Putamen (tissue), 1 donor: ENCODE measurements at regions not wholly inside any gene's neighbourhood (a gene's known extent, or its start where the extent isn't known, plus 50 kb on each side); places are given as distances from the start of the nearest gene placed in this dataset.

Source experiments
- DNase-seq: peaks from one replicate; pipeline ENCODE4 v3.0.0-alpha.2; 2016; ENCODE audit warnings: low spot score

- DNase-seq, result peak; percentile 97
These were observed 130.3 kb upstream of the FUT8 start for GRCh38 chr14:65281991-65282895.

- no peak for DNase-seq
These were observed 129.7 kb upstream of the FUT8 start for GRCh38 chr14:65282896-65283253.

- DNase-seq, result no peak
These were observed 126.1 kb upstream of the FUT8 start for GRCh38 chr14:65286443-65286842.

DNA sequence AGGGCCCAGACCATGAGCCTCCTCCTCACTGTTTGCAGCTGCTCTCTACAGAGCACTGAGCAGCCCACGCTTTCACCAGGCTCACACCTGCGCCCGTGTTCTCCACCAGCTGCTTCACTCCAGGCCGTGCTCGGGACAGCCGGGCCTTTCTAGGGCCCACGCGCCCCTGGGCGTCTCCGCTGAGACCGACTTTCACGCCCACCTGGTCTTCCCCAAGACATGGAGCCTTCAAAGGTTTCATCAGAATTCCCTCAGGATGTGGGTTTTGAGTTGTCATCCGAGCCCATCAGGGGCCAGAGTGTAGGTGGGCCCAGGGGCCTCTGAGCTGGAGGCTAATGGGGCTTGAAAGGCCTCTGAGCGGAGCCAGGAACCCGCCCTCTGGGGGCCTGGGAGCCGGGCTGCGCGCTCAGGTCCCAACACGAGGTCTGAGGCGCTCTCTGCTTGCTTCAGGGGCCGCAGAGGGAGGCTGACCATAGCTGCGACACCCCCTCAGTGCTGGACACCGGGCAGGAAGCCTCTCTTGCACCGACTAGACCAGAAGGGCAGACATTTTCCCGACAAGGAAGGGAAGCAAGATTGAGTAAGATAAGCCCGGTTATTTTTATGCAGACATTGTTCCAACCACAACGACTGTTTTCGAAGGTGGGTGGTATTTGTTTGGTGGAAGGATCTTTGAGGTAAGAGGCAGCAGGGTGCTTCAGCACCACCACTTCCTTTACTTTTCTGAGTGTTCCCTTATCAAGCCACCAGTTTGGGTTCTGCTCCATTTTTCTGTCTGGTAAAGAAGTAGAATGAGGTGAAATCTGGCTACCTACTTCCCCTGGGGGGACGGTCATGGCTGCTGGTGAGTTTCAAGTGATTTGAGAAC is 125.0 kb upstream of the FUT8 start:
- no peak for DNase-seq

- DNase-seq, result no peak
These were observed 121.7 kb upstream of the FUT8 start for GRCh38 chr14:65290830-65291229.

DNA sequence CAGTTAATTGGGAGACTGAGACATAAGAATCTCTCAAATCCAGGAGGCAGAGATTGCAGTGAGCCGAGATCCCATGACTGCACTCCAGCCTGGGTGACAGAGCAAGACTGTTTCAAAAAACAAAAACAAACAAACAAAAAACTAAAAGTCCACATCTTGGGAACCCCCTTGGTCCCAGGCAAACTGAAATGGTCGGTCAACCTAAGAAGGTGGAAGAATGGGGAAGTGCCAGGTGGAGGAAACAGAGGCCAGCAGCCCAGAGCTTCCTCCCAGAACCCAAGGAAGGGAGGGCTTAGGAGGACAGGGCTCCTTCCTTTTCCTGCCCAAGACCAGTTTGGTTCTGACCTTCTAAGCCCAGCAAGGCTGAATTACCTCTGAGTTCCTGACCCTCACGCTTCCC is 121.0 kb upstream of the FUT8 start:
- DNase-seq, result no peak

DNA sequence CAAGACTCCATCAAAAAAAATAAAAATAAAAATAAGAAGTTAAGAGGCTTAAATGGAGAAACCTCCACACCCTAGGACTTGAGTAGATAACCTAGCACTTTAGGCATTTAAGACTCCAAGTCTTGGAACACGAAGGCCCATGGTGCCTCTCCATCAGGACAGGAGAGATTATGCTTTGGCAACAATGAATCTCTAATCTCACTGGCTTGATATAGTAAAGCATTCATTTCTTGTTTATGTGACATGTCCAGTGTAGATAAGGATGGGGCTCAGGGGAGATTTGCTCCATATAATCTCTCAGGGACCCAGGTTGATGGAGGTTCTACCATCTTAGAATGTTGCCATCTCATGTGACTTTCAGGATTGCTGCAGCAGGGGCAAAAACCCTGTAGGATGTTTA is 117.7 kb upstream of the FUT8 start:
- DNase-seq, result no peak

GRCh38 chr14:65296402-65296801 is 116.1 kb upstream of the FUT8 start:
- no peak for DNase-seq

- DNase-seq, result no peak
These were observed 115.7 kb upstream of the FUT8 start for GRCh38 chr14:65296876-65297275.

- no peak for DNase-seq
These were observed 114.8 kb upstream of the FUT8 start for GRCh38 chr14:65297744-65298143.

GRCh38 chr14:65299826-65300225 is 112.7 kb upstream of the FUT8 start:
- DNase-seq, result no peak

GRCh38 chr14:65301862-65302539 is 110.5 kb upstream of the FUT8 start:
- DNase-seq, result no peak

DNA sequence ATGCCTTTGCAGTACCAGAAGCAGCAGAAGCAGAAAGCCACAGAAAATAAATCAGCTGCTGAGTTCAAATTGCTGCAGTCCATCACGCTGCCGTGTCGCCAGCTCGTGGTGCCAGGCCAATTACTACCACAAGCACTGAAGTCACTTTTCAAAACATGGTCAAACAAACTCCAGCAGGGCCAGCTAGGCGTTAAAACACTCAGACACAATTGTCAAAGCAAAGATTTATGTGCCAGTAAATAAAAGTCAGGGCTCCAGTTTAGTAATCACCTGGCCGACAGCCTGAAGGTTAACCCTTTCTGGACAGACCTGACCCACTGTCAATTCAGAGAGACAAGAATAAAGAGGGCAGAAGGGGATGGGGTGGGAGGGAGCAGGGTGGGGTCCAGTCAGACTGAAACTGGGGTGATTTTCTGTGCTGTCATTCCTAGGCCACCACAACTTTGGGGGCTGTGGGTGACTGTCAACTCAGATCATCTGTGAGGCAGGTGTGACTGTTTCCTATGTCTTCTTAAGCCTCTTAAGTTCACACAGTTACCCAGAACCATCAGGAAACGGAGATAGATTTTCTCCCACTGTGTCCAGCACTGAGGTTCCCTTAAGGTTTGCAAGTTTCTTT is 109.8 kb upstream of the FUT8 start:
- no peak for DNase-seq

DNA sequence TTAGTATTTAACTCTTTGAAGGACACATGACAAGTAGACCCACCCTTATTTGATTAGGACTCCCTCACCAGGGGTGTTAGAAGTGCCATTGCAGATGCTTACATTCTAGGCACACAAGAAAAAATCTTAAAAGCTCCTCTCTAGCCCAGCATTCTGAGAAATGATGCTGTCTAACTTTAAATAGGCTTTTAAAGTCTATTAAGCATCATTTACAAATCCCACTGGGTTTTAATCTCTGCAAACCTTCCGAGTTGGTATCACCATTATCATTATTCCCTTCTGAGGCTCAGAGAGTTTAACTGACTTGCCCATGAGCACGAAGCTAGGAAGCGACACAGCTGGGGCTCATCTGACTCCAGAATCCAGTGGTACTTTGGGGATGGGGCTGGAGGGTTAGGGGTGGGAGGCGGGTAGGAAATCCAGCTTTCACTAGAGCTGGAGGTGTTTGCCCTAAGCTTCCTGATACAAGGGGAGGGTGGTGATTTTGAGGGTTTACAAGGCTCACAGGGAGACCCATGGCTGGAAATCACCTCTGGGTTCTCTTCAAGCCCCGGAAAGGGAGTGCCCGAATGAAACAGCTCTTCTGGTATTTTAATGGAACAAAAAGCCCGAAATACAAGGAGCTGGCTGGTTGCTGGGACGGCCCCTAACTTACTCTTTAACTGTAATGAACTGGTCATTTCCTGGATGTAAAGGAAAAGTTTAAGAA is 109.2 kb upstream of the FUT8 start:
- DNase-seq, result no peak

- DNase-seq, result no peak
These were observed 108.7 kb upstream of the FUT8 start for GRCh38 chr14:65303899-65304222.

DNA sequence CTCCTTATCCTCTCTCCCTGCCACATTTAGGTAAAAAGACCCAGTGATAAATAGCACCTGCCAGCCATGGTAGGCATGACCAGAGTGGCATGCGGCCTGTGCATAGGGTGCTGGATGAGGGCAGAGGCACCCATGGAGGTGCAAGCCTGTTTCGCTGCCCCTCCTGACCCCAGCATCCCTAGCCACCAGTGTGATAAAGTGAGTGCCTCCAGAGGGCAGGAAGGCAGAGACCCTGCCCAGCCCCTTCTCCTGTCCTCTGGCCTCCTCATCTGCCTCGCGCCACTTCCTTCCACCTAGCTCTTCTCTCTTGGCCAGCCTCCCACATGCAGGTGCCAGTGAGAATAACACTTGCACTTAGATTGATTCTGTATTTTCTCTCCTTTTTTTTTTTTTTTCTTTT is 108.3 kb upstream of the FUT8 start:
- no peak for DNase-seq

DNA sequence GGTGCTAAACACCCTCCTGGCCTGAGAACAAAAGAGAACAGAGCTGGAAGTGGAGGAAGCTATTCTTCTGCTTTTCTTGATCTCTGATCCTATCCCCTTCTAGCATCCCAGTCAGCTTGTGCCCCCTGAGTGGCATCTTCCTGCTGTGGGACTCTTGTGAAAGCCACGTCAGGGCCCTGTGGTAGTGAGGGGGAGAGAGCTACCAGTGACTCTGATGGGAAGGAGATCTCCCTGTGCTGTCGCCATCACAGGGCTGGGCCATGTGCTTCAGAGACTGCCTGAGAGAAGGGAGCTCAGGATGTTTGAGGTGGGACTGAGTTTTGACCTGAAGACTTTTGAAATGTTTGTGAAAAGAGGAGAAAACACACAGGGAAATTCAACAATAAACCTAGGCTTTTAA is 107.6 kb upstream of the FUT8 start:
- no peak for DNase-seq

DNA sequence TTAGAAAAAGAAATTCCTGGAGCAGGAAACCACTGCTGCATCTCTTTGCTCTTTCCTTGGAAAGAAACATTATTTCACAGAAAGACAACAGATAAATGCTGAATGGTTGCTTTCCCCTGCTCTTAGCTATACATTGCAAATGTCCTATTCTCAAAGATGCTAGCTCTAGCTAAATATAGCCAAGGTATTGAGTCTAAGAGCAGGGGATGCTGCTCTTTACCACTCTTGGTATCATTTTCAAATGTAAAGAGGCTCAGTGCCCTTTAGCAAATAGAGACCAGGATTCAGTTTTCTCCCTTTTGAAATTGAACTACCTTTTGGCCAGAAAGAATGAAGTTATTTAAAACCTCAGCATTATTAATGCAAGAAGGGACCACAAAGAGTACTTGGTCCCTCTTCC is 104.0 kb upstream of the FUT8 start:
- DNase-seq, result no peak

DNA sequence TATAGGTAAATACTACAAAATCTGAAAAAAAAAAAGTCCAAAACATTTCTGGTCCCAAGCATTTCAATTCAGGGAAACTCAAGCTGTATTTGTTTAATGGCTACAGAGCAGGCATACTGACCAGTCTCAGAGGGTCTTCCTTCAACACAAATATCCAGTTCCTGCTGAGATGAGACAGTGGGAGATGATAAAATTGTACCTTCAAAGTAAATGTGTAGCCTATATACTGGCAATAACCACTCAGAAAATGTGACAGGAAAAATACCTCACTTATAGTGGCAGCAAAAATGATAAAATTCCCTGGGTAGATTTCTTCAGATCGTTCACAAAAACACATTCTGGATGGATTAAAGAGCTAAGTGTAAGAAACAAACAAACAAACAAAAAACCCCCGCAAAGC is 102.0 kb upstream of the FUT8 start:
- no peak for DNase-seq

GRCh38 chr14:65312859-65313258 is 99.7 kb upstream of the FUT8 start:
- DNase-seq, result no peak

- no peak for DNase-seq
These were observed 93.7 kb upstream of the FUT8 start for GRCh38 chr14:65318636-65319506.
